HCT116 (cell line): ENCODE measurements at regions not wholly inside any gene's neighbourhood (a gene's known extent, or its start where the extent isn't known, plus 50 kb on each side); places are given as distances from the start of the nearest gene placed in this dataset.

Source experiments
- ATAC-seq: fragments of 200-7000 bp; cut with Tn5 transposase; 2 replicates; pipeline ENCODE4 v1.9.1; 2020; ENCODE audit warnings: mild to moderate bottlenecking, moderate library complexity
- BruUV-seq: library from RNA; stranded (reverse); fragments of 400-500 nt; replicated peaks from 2 replicates; lab custom pipeline; 2021; lab: Mats Ljungman, UMichigan
- CTCF ChIA-PET: fragments of 300-600 bp; sonication (Branson Sonifier 250); formaldehyde crosslinking; loops from one replicate; lab custom pipeline; 2021; ENCODE audit warnings: antibody characterized with exemption; lab: Charles Lee
- POLR2A ChIA-PET: fragments of 300-600, 350-600 bp; sonication (Branson Sonifier 250); formaldehyde crosslinking; loops from one replicate; lab custom pipeline; 2021; ENCODE audit warnings: antibody characterized with exemption; lab: Charles Lee
- RAD21 ChIA-PET, 2 experiments: fragments of 300-600 bp; sonication (Branson Sonifier 250); formaldehyde crosslinking; loops; one replicate each; lab custom pipeline; 2023; ENCODE audit warnings: low total read pairs in 2 of 2; ENCODE audit not compliant: uncharacterized antibody in 2 of 2, unreplicated experiment in 2 of 2, low non-redundant PET in 1 of 2; lab: Charles Lee
- DNase-seq: peaks from one replicate; pipeline ENCODE4 v3.0.0-alpha.2; 2010; ENCODE audit warnings: low read depth, low spot score
- H2AFZ ChIP-seq: fragments of 200-600 bp; shearing (Covaris generic), sonication (generic); 2 replicates; pipeline ENCODE4 v1.6.1; 2017; ENCODE audit warnings: low read depth, mixed run types, mixed read lengths, antibody characterized with exemption, low read length; ENCODE audit not compliant: poor library complexity, severe bottlenecking
- H3K27ac ChIP-seq: 2 replicates; pipeline ENCODE4 v1.5.1; 2012; ENCODE audit warnings: low read depth, low read length
- H3K27me3 ChIP-seq: fragments of 200-600 bp; sonication (generic); 2 replicates; pipeline ENCODE4 v1.6.1; 2016; ENCODE audit warnings: mixed run types, low read length, mixed read lengths; ENCODE audit not compliant: insufficient read depth
- H3K36me3 ChIP-seq, 2 experiments: fragments of 200-500 bp in 1 of 2; fragments of 200-600 bp in 1 of 2; sonication (Bioruptor generic) in 1 of 2; sonication (generic) in 1 of 2; 2 replicates each; pipeline versions ENCODE4 v1.5.1 to v1.6.1; 2014 to 2016; ENCODE audit warnings: low read length in 2 of 2, inconsistent platforms in 1 of 2, mixed read lengths in 1 of 2, mixed run types in 1 of 2; ENCODE audit not compliant: insufficient read depth in 2 of 2, control insufficient read depth in 1 of 2
- H3K4me1 ChIP-seq, 2 experiments: fragments of 200-600 bp in 1 of 2; sonication (generic) in 1 of 2; 2 replicates each; pipeline versions ENCODE4 v1.5.1 to v1.6.1; 2012 to 2017; ENCODE audit warnings: low read length in 2 of 2, inconsistent platforms in 1 of 2, mild to moderate bottlenecking in 1 of 2, mixed read lengths in 1 of 2, mixed run types in 1 of 2, moderate library complexity in 1 of 2; ENCODE audit not compliant: insufficient read depth in 2 of 2, control insufficient read depth in 1 of 2
- H3K4me2 ChIP-seq: fragments of 200-600 bp; sonication (generic); 2 replicates; pipeline ENCODE4 v1.6.1; 2017; ENCODE audit warnings: mixed run types, low read length, mixed read lengths
- H3K4me3 ChIP-seq, 2 experiments: fragments of 200-600 bp in 1 of 2; sonication (generic) in 1 of 2; replicated peaks in 1 of 2; 2 replicates each; pipeline ENCODE4 v1.5.1; 2011 to 2016; ENCODE audit warnings: low read length in 2 of 2, control low read depth in 1 of 2, low read depth in 1 of 2, mild to moderate bottlenecking in 1 of 2, mixed read lengths in 1 of 2, mixed run types in 1 of 2
- H3K79me2 ChIP-seq: fragments of 200-600 bp; sonication (generic); 2 replicates; pipeline ENCODE4 v1.6.1; 2017; ENCODE audit warnings: mild to moderate bottlenecking, mixed run types, low read length, moderate library complexity, mixed read lengths; ENCODE audit not compliant: insufficient read depth
- H3K9ac ChIP-seq: fragments of 200-600 bp; sonication (generic); 2 replicates; pipeline ENCODE4 v1.6.1; 2016; ENCODE audit warnings: low read length, mixed read lengths
- H3K9me2 ChIP-seq: fragments of 200-600 bp; sonication (generic), shearing (Covaris generic); 2 replicates; pipeline ENCODE4 v1.6.1; 2017; ENCODE audit warnings: mixed run types, mild to moderate bottlenecking, moderate library complexity; ENCODE audit not compliant: insufficient read depth
- H3K9me3 ChIP-seq, 2 experiments: fragments of 200-500 bp in 1 of 2; fragments of 200-600 bp in 1 of 2; sonication (Bioruptor generic) in 1 of 2; sonication (generic) in 1 of 2; 2 replicates each; pipeline ENCODE4 v1.6.1; 2014 to 2017; ENCODE audit warnings: low read length in 2 of 2, mixed read lengths in 2 of 2, inconsistent platforms in 1 of 2, low read depth in 1 of 2, mild to moderate bottlenecking in 1 of 2, mixed run types in 1 of 2, moderate library complexity in 1 of 2; ENCODE audit not compliant: control insufficient read depth in 1 of 2, insufficient read depth in 1 of 2
- H4K20me1 ChIP-seq: fragments of 200-600 bp; sonication (generic), shearing (Covaris generic); 2 replicates; pipeline ENCODE4 v1.6.1; 2017; ENCODE audit warnings: mixed run types, mild to moderate bottlenecking, moderate library complexity; ENCODE audit not compliant: insufficient read depth
- ATF3 ChIP-seq: IDR thresholded peaks from 2 replicates; pipeline ENCODE4 v1.6.1; 2012
- CEBPB ChIP-seq: IDR thresholded peaks from 2 replicates; pipeline ENCODE4 v1.6.1; 2012; ENCODE audit warnings: low read depth
- CTCF ChIP-seq, 3 experiments: fragments of 200-600 bp in 1 of 3; sonication (generic) in 1 of 3; IDR thresholded peaks in 2 of 3; conservative IDR thresholded peaks in 1 of 3; 2 replicates each; pipeline ENCODE4 v1.5.1; 2012 to 2017; ENCODE audit warnings: low read depth in 2 of 3, low read length in 2 of 3, antibody characterized with exemption in 1 of 3, borderline replicate concordance in 1 of 3, control low read depth in 1 of 3, mild to moderate bottlenecking in 1 of 3, mixed read lengths in 1 of 3, mixed run types in 1 of 3, moderate library complexity in 1 of 3; ENCODE audit not compliant: insufficient read depth in 1 of 3
- ELF1 ChIP-seq: IDR thresholded peaks from 2 replicates; pipeline ENCODE4 v1.6.1; 2012; ENCODE audit warnings: low read depth, borderline replicate concordance
- EZH2 ChIP-seq: fragments of 200-600 bp; sonication (generic); IDR thresholded peaks from 2 replicates; pipeline ENCODE4 v1.6.1; 2017; ENCODE audit warnings: antibody characterized with exemption, mixed run types
- JUND ChIP-seq: IDR thresholded peaks from 2 replicates; pipeline ENCODE4 v1.6.1; 2012
- REST ChIP-seq: IDR thresholded peaks from 2 replicates; pipeline ENCODE4 v1.6.1; 2012; ENCODE audit warnings: low read depth
- SRF ChIP-seq: IDR thresholded peaks from 2 replicates; pipeline ENCODE4 v1.6.1; 2012; ENCODE audit warnings: low read depth
- ZFX ChIP-seq: fragments of 450-650 bp; IDR thresholded peaks from 2 replicates; pipeline ENCODE4 v1.6.1; 2017
- intact Hi-C: fragments of 100-400 bp; cut with micrococcal nuclease; formaldehyde crosslinking; loops from 2 replicates; pipeline ENCODE4 v1.10.0; 2022

- Histone ChIP-seq H3K4me3 (no peak overlapping the region), H3K9ac (no peak overlapping the region), H3K9me2 (no peaks in the 10 kb centered on the region), H3K27me3 (no peaks in the 10 kb centered on the region), H3K27ac (no peak overlapping the region), H2AFZ (no peak overlapping the region), H3K36me3 (no peaks in the 10 kb centered on the region), H3K4me2 (no peak overlapping the region), H3K4me1 (peaks cover 0 to 20% of the 10 kb centered on the region in 2 experiments; a peak in 3 of 4 replicates), H3K9me3 (no peaks in the 10 kb centered on the region), H3K79me2 (no peaks in the 10 kb centered on the region), H4K20me1 (no peaks in the 10 kb centered on the region)
- no peak for DNase-seq
- TF ChIP-seq EZH2 (no peak), ZFX (no peak), JUND (no peak), REST (no peak), ATF3 (no peak), SRF (no peak), CEBPB (no peak), CTCF (IDR thresholded peaks at IDR 0.05 in 2 of 3, conservative IDR thresholded peaks at IDR 0.05 in 1 of 3; ENCODE audit: borderline replicate concordance in 1 of 3, insufficient read depth in 1 of 3, low read depth in 2 of 3, low read length in 2 of 3) (no peak), ELF1 (no peak)
- no TSS peak for BruUV-seq
- ATAC-seq, result no peak
- ChIA-PET POLR2A (no interaction called here), RAD21 (no interaction called here), CTCF (no interaction called here)
- intact Hi-C loops, result no loop called here
These were observed 141.2 kb downstream of the PMAIP1 start for GRCh38 chr18:60040971-60041370.
